ENCODE measurements at regions not wholly inside any gene's neighbourhood (a gene's known extent, or its start where the extent isn't known, plus 50 kb on each side); places are given as distances from the start of the nearest gene placed in this dataset.

DNA sequence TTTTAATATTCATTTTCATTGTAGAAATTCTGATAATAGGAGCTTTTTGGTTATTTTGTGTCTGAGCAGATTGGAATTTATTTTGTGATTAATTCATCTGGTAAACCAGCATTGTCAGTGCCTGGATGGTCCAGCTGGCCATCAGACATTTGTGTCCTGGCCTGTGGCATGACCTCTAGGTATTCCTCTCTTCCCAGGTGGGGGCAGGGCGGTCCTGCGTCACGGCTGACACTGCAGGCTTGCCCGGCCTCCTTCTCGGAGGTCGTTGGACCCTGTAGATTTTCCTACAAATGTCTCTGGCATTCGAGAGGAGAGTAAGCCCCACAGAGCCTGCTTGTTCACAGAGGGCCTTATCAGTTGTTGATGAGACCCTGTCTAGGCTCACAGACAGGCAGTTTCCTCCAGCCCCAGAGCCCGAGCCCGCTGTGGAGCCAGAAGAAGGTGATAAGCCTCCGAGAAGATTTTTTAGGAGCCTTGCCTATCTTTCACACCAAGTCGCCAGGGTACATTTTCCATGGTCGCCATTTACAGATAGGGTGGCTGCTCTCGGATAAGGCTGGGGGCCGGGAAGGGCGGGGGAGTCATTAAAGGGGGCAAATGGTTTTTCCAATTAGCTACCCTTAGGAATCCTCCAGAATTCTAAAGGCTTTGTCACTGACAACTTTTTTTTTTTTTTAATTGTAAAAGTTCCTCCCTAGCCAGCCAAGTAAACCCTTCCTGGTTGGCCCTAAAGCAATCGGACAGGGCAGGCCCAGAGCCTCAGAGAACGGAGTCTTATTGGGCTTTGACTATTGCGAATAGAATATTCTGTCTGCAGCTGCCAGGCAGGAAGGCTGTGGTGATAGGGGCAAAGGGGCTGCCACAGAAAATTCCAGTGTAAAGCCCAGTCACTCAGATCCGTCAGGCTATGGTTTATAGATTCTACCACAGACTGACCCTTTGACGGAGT is 78.1 kb upstream of the TBX20 start:
- no peak for DNase-seq

DNA sequence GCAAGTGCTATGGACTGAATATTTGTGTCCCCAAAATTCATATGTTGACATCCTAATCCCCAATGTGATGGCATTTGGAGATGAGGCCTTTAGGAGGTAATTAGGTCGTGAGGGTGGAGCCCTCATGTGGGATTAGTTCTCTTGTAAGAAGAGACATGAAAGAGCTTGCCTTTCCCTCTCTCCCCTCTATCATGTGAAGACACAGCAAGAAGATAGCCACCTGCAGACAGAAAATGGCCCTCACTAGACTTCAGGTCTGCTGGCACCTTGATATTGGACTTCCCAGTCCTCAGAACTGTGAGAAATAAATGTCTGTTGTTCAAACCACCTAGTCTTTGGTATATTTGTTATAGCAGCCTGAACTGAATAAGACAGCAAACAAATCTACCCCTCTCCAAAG is 75.1 kb upstream of the TBX20 start:
- DNase-seq = no peak

DNA sequence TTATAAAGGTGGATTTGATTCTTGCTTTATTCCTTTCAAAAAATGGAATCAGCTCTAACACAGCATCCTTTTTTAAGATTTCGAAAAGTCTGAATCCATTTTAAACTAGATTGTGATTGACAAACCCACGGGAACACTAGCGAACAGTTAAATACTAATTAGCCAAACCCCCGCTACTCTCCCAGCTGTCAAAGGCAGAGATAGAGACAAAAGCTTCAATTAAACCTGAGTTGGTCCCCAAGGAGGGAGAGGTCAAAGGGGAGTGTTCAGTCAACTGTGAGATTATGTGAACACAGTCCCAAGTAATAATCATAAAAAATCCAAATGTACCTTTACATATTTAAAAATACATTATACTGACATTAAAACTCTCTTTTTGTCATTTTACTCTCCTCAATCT is 65.7 kb upstream of the TBX20 start:
- DNase-seq = no peak

DNA sequence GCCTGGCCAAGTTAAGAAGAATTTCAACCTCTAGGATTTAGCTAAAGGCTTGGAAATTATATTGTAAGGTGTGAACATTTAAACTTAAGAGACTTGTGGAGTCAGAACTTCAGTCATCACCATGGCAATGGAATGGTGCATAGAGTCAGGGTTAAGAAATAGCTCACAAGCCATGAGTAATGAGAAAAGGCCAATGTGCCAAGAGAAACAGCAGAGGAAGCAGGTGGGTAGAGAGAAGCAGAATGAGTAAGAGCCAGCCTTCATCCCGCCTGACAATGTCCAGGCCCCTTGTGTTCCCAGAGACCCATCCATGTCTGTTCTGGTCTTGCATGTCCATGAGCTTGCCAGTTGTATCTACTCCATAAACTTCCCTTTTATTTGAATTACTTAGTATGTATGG is 62.6 kb upstream of the TBX20 start:
- no peak for DNase-seq

DNA sequence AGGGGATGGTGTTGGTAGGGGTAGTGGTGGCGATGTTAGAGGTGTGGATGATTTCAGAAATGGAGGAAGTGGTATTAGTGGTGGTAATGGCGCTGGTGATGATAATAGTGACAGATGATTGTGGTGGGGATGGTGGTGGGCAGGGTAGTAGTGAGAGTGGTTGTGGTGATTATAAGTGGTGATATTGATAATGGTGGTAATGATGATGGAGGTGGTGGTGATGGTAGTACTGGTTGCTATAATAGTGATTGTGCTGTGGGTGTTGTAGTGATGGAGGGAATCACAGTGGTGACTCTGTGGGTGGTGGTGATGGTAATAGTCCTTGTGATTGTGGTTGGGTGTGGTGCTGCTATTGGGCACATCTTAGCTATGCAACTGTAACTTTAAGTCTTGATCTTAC is 61.6 kb upstream of the TBX20 start:
- no peak for DNase-seq

DNA sequence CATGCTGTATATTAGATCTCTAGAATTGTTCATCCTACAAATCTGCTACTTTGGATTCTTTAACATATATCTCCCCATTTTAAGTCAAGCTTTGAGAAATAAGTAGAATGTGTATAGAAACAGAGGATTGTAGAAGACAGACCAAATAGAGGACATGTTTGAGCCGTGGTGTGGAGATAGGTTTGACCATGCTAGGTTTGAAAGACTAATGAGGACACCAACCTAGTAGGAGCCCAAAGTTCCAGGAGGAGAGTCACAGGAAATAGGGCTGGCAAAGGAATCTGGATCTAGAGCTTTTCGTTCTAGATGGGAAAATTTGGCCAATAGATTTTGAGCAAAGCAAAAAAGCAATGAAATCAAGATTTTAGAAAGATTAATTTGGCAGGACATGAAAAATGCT is 60.5 kb upstream of the TBX20 start:
- no peak for DNase-seq

DNA sequence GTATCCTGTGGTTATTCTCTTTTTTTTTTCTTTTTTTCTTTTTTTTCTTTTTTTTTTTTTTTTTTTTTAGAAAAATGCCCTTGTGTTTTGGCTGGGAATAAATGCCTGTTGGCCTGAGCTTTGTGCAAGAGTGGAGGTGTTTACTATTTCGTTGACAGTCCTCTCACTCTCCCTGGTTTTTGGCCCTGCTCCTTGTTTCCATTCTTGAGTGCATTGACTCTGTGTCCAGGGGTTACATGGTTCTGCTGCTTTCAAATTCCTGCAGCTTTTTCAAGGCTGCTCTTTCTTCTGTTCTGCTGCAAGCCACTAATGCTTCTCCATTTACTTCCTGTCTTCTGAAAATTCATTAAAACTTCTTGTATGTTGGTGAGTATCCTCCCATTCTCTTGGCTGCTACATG is 59.7 kb upstream of the TBX20 start:
- DNase-seq = no peak
